Upper lobe of right lung (tissue), 1 donor: ENCODE measurements at regions not wholly inside any gene's neighbourhood (a gene's known extent, or its start where the extent isn't known, plus 50 kb on each side); places are given as distances from the start of the nearest gene placed in this dataset.

ENCODE experiments used
- ATAC-seq: fragments of 200-7000 bp; cut with Tn5 transposase; one replicate; pipeline ENCODE4 v1.9.1; 2020; ENCODE audit warnings: mild to moderate bottlenecking, moderate library complexity
- DNase-seq: peaks from one replicate; pipeline ENCODE4 v3.0.0-alpha.2; 2020
- H3K27ac ChIP-seq: fragments of 200-600 bp; one replicate; pipeline ENCODE4 v1.8.0; 2022
- H3K27me3 ChIP-seq: fragments of 200-600 bp; one replicate; pipeline ENCODE4 v1.8.0; 2022; ENCODE audit warnings: mild to moderate bottlenecking
- H3K36me3 ChIP-seq: fragments of 200-600 bp; one replicate; pipeline ENCODE4 v1.8.0; 2022
- H3K4me1 ChIP-seq: fragments of 200-600 bp; one replicate; pipeline ENCODE4 v1.8.0; 2022
- H3K4me3 ChIP-seq: fragments of 200-600 bp; one replicate; pipeline ENCODE4 v1.8.0; 2022; ENCODE audit warnings: mild to moderate bottlenecking
- H3K9me3 ChIP-seq: fragments of 200-600 bp; one replicate; pipeline ENCODE4 v1.8.0; 2022
- CTCF ChIP-seq: fragments of 200-600 bp; IDR thresholded peaks from one replicate; pipeline ENCODE4 v1.8.0; 2022; ENCODE audit warnings: antibody characterized with exemption
- intact Hi-C: fragments of 100-400 bp; cut with DNase I; formaldehyde crosslinking; loops from one replicate; pipeline ENCODE4 v1.11.0; 2022
- donor health status: DM: no; HTN: yes; CAD: no; lungs with severe emphysema.

- DNase-seq: no peak
- no peak overlapping the region for H3K4me3 ChIP-seq
- TF ChIP-seq CTCF: no peak
- no peaks in the 10 kb centered on the region for H3K36me3 ChIP-seq
- H3K27ac ChIP-seq: no peak overlapping the region
- ATAC-seq: no peak
- intact Hi-C loops: no loop called here
- peaks cover 11% of the 10 kb centered on the region for H3K4me1 ChIP-seq
- H3K27me3 ChIP-seq: no peaks in the 10 kb centered on the region
- no peaks in the 10 kb centered on the region for H3K9me3 ChIP-seq
Measured at GRCh38 chr3:72284471-72284870, 499.5 kb upstream of the PROK2 start.

- Histone ChIP-seq H3K27me3 (no peaks in the 10 kb centered on the region), H3K36me3 (no peaks in the 10 kb centered on the region), H3K4me3 (no peak overlapping the region), H3K9me3 (no peaks in the 10 kb centered on the region), H3K4me1 (no peaks in the 10 kb centered on the region), H3K27ac (no peak overlapping the region)
- TF ChIP-seq CTCF: no peak
- DNase-seq (no peak), ATAC-seq (no peak)
- intact Hi-C loops: no loop called here
Measured at GRCh38 chr3:72282918-72283317, 498.0 kb upstream of the PROK2 start.

GRCh38 chr3:72281551-72281950 is 496.6 kb upstream of the PROK2 start:
- intact Hi-C loops: no loop called here
- no peaks in the 10 kb centered on the region for H3K4me1 ChIP-seq

GRCh38 chr3:72280876-72281275 is 495.9 kb upstream of the PROK2 start:
- Histone ChIP-seq H3K9me3 (no peaks in the 10 kb centered on the region), H3K36me3 (no peaks in the 10 kb centered on the region), H3K4me1 (no peaks in the 10 kb centered on the region), H3K4me3 (no peak overlapping the region), H3K27ac (no peak overlapping the region), H3K27me3 (no peaks in the 10 kb centered on the region)
- DNase-seq (no peak), ATAC-seq (no peak)
- intact Hi-C loops: no loop called here
- TF ChIP-seq CTCF: no peak

More at GRCh38 chr3:72281551-72281950, 496.6 kb upstream of the PROK2 start:
- H3K27ac ChIP-seq: no peak overlapping the region
- H3K9me3 ChIP-seq: no peaks in the 10 kb centered on the region
- no peak for TF ChIP-seq CTCF
- DNase-seq: no peak
- no peak for ATAC-seq
- no peak overlapping the region for H3K4me3 ChIP-seq
- H3K36me3 ChIP-seq: no peaks in the 10 kb centered on the region
- H3K27me3 ChIP-seq: no peaks in the 10 kb centered on the region

GRCh38 chr3:72279631-72280041 is 494.7 kb upstream of the PROK2 start:
- Histone ChIP-seq H3K4me3 (no peak overlapping the region), H3K27ac (no peak overlapping the region), H3K36me3 (no peaks in the 10 kb centered on the region), H3K4me1 (peaks cover 10% of the 10 kb centered on the region), H3K27me3 (no peaks in the 10 kb centered on the region), H3K9me3 (no peaks in the 10 kb centered on the region)
- no peak for DNase-seq
- intact Hi-C loops: no loop called here
- TF ChIP-seq CTCF: no peak
- ATAC-seq: no peak

DNA sequence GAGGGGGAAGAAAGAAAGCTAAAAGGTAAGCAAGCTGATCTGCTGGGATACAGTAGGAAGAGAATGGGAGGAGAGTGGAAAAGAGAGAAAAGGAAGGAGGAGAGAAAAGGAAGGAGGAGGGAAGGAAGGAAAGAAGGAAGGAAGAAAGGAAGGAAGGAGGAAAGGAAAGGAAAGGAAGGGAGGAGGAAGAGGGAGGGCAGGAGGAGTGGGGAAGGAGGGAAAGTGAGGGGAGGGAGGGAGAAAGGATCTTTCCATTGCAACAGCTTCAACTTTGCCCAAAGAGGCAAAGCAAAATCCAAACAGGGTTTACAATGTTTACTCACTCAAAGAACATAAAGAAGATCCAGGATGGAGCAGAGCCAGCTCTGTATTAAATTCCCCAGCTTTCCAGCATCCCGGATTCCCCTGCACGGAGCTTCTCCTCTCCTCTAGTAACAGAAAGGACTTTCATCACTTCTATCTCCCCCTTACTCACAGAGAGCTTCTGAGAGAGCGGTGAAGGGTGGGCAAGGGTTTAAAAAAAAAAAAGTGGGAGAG is 494.2 kb upstream of the PROK2 start:
- peaks cover 13% of the 10 kb centered on the region for H3K4me1 ChIP-seq
- H3K9me3 ChIP-seq: no peaks in the 10 kb centered on the region
- H3K27ac ChIP-seq: no peak overlapping the region
- ATAC-seq (no peak), DNase-seq (no peak)
- no peaks in the 10 kb centered on the region for H3K27me3 ChIP-seq
- no peak overlapping the region for H3K4me3 ChIP-seq
- no peak for TF ChIP-seq CTCF
- H3K36me3 ChIP-seq: no peaks in the 10 kb centered on the region
- intact Hi-C loops: no loop called here
